GM21447 (cell line): ENCODE measurements at regions not wholly inside any gene's neighbourhood (a gene's known extent, or its start where the extent isn't known, plus 50 kb on each side); places are given as distances from the start of the nearest gene placed in this dataset.
"Not testable (repeated sequence)": the region's sequence is repeated elsewhere in the genome, so short reads cannot be mapped to it uniquely, and the experiment has no call there.

Experiments
- ATAC-seq: cut with Tn5 transposase; IDR thresholded peaks from one replicate; pipeline ENCODE4 v1.9.1; 2021; ENCODE audit not compliant: unreplicated experiment

GRCh38 chr4:138588501-138588900 is 346.4 kb upstream of the SLC7A11 start:
- ATAC-seq: no peak

- no peak for ATAC-seq
Measured at GRCh38 chr4:138579146-138579545, 337.0 kb upstream of the SLC7A11 start.

GRCh38 chr4:138577826-138578225 is 335.7 kb upstream of the SLC7A11 start:
- not testable (repeated sequence) for ATAC-seq

- no peak for ATAC-seq
Measured at GRCh38 chr4:138577145-138577544, 335.0 kb upstream of the SLC7A11 start.

- no peak for ATAC-seq
Measured at GRCh38 chr4:138576684-138577083, 334.5 kb upstream of the SLC7A11 start.

- no peak for ATAC-seq
Measured at GRCh38 chr4:138573246-138573645, 331.1 kb upstream of the SLC7A11 start.

GRCh38 chr4:138572007-138572406 is 329.9 kb upstream of the SLC7A11 start:
- ATAC-seq: no peak

- ATAC-seq: no peak
Measured at GRCh38 chr4:138567696-138568095, 325.5 kb upstream of the SLC7A11 start.

GRCh38 chr4:138565576-138565975 is 323.4 kb upstream of the SLC7A11 start:
- ATAC-seq: no peak

GRCh38 chr4:138562544-138562991 is 320.4 kb upstream of the SLC7A11 start:
- peak; percentile 67 for ATAC-seq

- no peak for ATAC-seq
Measured at GRCh38 chr4:138561906-138562305, 319.8 kb upstream of the SLC7A11 start.

- no peak for ATAC-seq
Measured at GRCh38 chr4:138561276-138561880, 319.2 kb upstream of the SLC7A11 start.

GRCh38 chr4:138560448-138560847 is 318.3 kb upstream of the SLC7A11 start:
- no peak for ATAC-seq

GRCh38 chr4:138558886-138559285 is 316.7 kb upstream of the SLC7A11 start:
- no peak for ATAC-seq

GRCh38 chr4:138555584-138555983 is 313.4 kb upstream of the SLC7A11 start:
- peak; percentile 92 for ATAC-seq

GRCh38 chr4:138555108-138555507 is 313.0 kb upstream of the SLC7A11 start:
- ATAC-seq: no peak

GRCh38 chr4:138553001-138553845 is 311.1 kb upstream of the SLC7A11 start:
- ATAC-seq: no peak

- ATAC-seq: no peak
Measured at GRCh38 chr4:138542191-138542776, 300.1 kb upstream of the SLC7A11 start.

- ATAC-seq: no peak
Measured at GRCh38 chr4:138540056-138540800, 298.1 kb upstream of the SLC7A11 start.

GRCh38 chr4:138538743-138539142 is 296.6 kb upstream of the SLC7A11 start:
- no peak for ATAC-seq

GRCh38 chr4:138537731-138538490 is 295.8 kb upstream of the SLC7A11 start:
- ATAC-seq: no peak
